Activated CD4-positive, CD25-positive, alpha-beta regulatory T cell treated with anti-CD3 and anti-CD28 coated beads, Interleukin-2, amount 50 U/mL, for 72 hours (primary cell): ENCODE measurements at regions not wholly inside any gene's neighbourhood (a gene's known extent, or its start where the extent isn't known, plus 50 kb on each side); places are given as distances from the start of the nearest gene placed in this dataset.

ENCODE experiments used
- DNase-seq: peaks from one replicate; pipeline ENCODE4 v3.0.0; 2021

GRCh38 chr2:191565120-191565519 lies 112.8 kb upstream of the NABP1 start:
- no peak for DNase-seq

- DNase-seq: no peak
Measured at GRCh38 chr2:191565647-191566198, 112.2 kb upstream of the NABP1 start.

- peak; percentile 69 for DNase-seq
Measured at GRCh38 chr2:191566344-191566743, 111.6 kb upstream of the NABP1 start.

GRCh38 chr2:191567206-191567605 lies 110.7 kb upstream of the NABP1 start:
- DNase-seq: no peak

- no peak for DNase-seq
Measured at GRCh38 chr2:191569025-191569424, 108.9 kb upstream of the NABP1 start.

- DNase-seq: no peak
Measured at GRCh38 chr2:191571163-191571769, 106.7 kb upstream of the NABP1 start.

- no peak for DNase-seq
Measured at GRCh38 chr2:191572319-191572718, 105.6 kb upstream of the NABP1 start.

- no peak for DNase-seq
Measured at GRCh38 chr2:191573216-191573615, 104.7 kb upstream of the NABP1 start.

GRCh38 chr2:191574232-191574631 lies 103.7 kb upstream of the NABP1 start:
- no peak for DNase-seq

- DNase-seq: no peak
Measured at GRCh38 chr2:191577605-191578004, 100.3 kb upstream of the NABP1 start.

- no peak for DNase-seq
Measured at GRCh38 chr2:191578031-191578430, 99.9 kb upstream of the NABP1 start.

GRCh38 chr2:191580581-191580980 lies 97.4 kb upstream of the NABP1 start:
- no peak for DNase-seq

- no peak for DNase-seq
Measured at GRCh38 chr2:191581003-191581402, 96.9 kb upstream of the NABP1 start.

GRCh38 chr2:191582355-191582754 lies 95.6 kb upstream of the NABP1 start:
- no peak for DNase-seq

- DNase-seq: no peak
Measured at GRCh38 chr2:191591025-191591424, 86.9 kb upstream of the NABP1 start.

- no peak for DNase-seq
Measured at GRCh38 chr2:191593622-191594385, 84.1 kb upstream of the NABP1 start.

GRCh38 chr2:191597186-191597751 lies 80.7 kb upstream of the NABP1 start:
- no peak for DNase-seq

GRCh38 chr2:191598296-191598695 lies 79.6 kb upstream of the NABP1 start:
- DNase-seq: no peak

- no peak for DNase-seq
Measured at GRCh38 chr2:191601060-191601459, 76.9 kb upstream of the NABP1 start.

- no peak for DNase-seq
Measured at GRCh38 chr2:191604154-191604553, 73.8 kb upstream of the NABP1 start.

GRCh38 chr2:191607096-191607495 lies 70.8 kb upstream of the NABP1 start:
- DNase-seq: no peak

- no peak for DNase-seq
Measured at GRCh38 chr2:191610756-191611155, 67.2 kb upstream of the NABP1 start.

- no peak for DNase-seq
Measured at GRCh38 chr2:191611614-191612013, 66.3 kb upstream of the NABP1 start.

- DNase-seq: no peak
Measured at GRCh38 chr2:191612496-191612895, 65.4 kb upstream of the NABP1 start.
